Breast epithelium (tissue), 3 donors: ENCODE measurements at regions not wholly inside any gene's neighbourhood (a gene's known extent, or its start where the extent isn't known, plus 50 kb on each side); places are given as distances from the start of the nearest gene placed in this dataset.

Source experiments
- CTCF ChIP-seq, 3 donors: fragments of 450-650 bp; IDR thresholded peaks; one replicate each; pipeline ENCODE4 v1.5.1; 2016 to 2017; ENCODE audit warnings: antibody characterized with exemption in 3 of 3, mild to moderate bottlenecking in 3 of 3, moderate library complexity in 3 of 3
- POLR2A ChIP-seq: fragments of 450-650 bp; IDR thresholded peaks from one replicate; pipeline ENCODE4 v1.6.1; 2016; ENCODE audit warnings: antibody characterized with exemption, mild to moderate bottlenecking, moderate library complexity
- POLR2AphosphoS5 ChIP-seq, 3 donors: sonication (generic); formaldehyde crosslinking; IDR thresholded peaks; one replicate each; pipeline ENCODE4 v1.6.1; 2017; ENCODE audit warnings: antibody characterized with exemption in 3 of 3

- no peak for TF ChIP-seq CTCF (IDR thresholded peaks at IDR 0.05)
- no peak for TF ChIP-seq POLR2A
- TF ChIP-seq POLR2AphosphoS5 (IDR thresholded peaks at IDR 0.05), result no peak
Measured at GRCh38 chr18:22523481-22523880, 105.8 kb upstream of the CTAGE1 start.
